ENCODE measurements at regions not wholly inside any gene's neighbourhood (a gene's known extent, or its start where the extent isn't known, plus 50 kb on each side); places are given as distances from the start of the nearest gene placed in this dataset.

DNA sequence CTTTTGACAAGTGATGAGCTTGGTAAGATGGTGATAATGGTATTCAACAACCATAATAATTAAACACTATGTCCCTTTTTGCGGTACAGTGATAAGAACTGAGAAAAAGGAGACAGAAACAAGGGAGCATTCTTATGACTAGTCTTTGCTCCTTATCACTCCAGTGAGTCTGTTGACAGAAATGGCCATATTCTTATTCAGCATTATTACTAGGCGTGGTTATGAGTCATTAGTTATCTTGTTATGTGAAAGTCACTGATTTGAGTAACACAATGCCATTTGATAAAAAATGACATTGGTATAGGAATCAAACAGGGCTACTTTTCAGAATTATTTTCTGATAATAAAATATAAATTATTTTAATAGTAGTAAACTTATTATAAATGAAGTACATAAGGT, 193.5 kb downstream of the C3orf38 start:
- TF ChIP-seq, protein P1, sequence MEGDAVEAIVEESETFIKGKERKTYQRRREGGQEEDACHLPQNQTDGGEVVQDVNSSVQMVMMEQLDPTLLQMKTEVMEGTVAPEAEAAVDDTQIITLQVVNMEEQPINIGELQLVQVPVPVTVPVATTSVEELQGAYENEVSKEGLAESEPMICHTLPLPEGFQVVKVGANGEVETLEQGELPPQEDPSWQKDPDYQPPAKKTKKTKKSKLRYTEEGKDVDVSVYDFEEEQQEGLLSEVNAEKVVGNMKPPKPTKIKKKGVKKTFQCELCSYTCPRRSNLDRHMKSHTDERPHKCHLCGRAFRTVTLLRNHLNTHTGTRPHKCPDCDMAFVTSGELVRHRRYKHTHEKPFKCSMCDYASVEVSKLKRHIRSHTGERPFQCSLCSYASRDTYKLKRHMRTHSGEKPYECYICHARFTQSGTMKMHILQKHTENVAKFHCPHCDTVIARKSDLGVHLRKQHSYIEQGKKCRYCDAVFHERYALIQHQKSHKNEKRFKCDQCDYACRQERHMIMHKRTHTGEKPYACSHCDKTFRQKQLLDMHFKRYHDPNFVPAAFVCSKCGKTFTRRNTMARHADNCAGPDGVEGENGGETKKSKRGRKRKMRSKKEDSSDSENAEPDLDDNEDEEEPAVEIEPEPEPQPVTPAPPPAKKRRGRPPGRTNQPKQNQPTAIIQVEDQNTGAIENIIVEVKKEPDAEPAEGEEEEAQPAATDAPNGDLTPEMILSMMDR (conservative IDR thresholded peaks at IDR 0.05; ENCODE audit: low read depth, low read length): no peak
- TF ChIP-seq EZH2 (IDR thresholded peaks at IDR 0.05; ENCODE audit: low read length, unreplicated experiment) (no peak), EZH2phosphoT487 (IDR thresholded peaks at IDR 0.05; ENCODE audit: borderline replicate concordance, low read length) (no peak)

Data from PC-3 (cell line).